Brain microvascular endothelial cell (primary cell): ENCODE measurements at regions not wholly inside any gene's neighbourhood (a gene's known extent, or its start where the extent isn't known, plus 50 kb on each side); places are given as distances from the start of the nearest gene placed in this dataset.

ENCODE experiments used
- DNase-seq: peaks from one replicate; pipeline ENCODE4 v3.0.0-alpha.2; 2020
- H3K27ac ChIP-seq: fragments of 250-450 bp; sonication (Bioruptor Pico); 2 replicates; pipeline ENCODE4 v1.5.1; 2020; ENCODE audit warnings: mild to moderate bottlenecking, moderate library complexity
- H3K27me3 ChIP-seq: fragments of 250-450 bp; sonication (Bioruptor Pico); replicated peaks from 2 replicates; pipeline ENCODE4 v1.5.1; 2020; ENCODE audit warnings: mild to moderate bottlenecking
- H3K36me3 ChIP-seq: fragments of 250-450 bp; sonication (Bioruptor Pico); replicated peaks from 2 replicates; pipeline ENCODE4 v1.5.1; 2020; ENCODE audit warnings: mild to moderate bottlenecking
- H3K4me3 ChIP-seq: 2 replicates; pipeline ENCODE4 v1.5.1; 2011; ENCODE audit warnings: low read depth, mild to moderate bottlenecking, control low read depth, low read length, moderate library complexity
- in situ Hi-C: cut with HindIII; loops from 2 replicates; pipeline ENCODE4 v1.10.0; 2017; ENCODE audit warnings: low sequenced_read_pairs, low pct_ligation_motif_present
- TF ChIP-seq, protein P1 (sequence below): IDR thresholded peaks from 2 replicates; pipeline ENCODE4 v1.5.1; 2011; ENCODE audit warnings: low read depth, mild to moderate bottlenecking, moderate library complexity, low read length, control low read depth, inconsistent platforms; ENCODE audit errors: missing control alignments

DNA sequence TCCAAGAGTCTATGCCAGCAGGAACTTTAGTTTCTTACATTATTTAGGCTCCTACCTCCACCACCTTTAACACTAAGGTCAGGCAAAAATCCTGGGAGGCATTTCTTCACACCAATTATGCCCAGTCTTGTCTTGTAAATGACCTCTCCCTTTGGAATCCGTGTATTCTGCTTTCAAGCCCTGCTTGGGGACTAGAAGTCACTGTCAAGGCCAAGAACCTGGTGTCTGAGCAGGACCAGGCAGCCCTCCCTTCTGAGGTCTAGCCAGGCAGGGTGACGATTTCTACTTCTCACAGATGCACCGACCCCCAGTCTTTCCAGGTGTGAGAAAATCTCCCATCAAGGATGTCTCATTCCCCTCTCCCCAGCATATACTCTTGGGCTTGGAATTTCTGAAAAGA, 82.7 kb upstream of the C1QTNF7 start:
- TF ChIP-seq, protein P1, sequence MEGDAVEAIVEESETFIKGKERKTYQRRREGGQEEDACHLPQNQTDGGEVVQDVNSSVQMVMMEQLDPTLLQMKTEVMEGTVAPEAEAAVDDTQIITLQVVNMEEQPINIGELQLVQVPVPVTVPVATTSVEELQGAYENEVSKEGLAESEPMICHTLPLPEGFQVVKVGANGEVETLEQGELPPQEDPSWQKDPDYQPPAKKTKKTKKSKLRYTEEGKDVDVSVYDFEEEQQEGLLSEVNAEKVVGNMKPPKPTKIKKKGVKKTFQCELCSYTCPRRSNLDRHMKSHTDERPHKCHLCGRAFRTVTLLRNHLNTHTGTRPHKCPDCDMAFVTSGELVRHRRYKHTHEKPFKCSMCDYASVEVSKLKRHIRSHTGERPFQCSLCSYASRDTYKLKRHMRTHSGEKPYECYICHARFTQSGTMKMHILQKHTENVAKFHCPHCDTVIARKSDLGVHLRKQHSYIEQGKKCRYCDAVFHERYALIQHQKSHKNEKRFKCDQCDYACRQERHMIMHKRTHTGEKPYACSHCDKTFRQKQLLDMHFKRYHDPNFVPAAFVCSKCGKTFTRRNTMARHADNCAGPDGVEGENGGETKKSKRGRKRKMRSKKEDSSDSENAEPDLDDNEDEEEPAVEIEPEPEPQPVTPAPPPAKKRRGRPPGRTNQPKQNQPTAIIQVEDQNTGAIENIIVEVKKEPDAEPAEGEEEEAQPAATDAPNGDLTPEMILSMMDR = no peak
- Histone ChIP-seq H3K27ac (no peak overlapping the region), H3K27me3 (no peaks in the 10 kb centered on the region), H3K36me3 (no peaks in the 10 kb centered on the region), H3K4me3 (no peak overlapping the region)
- DNase-seq = no peak
- in situ Hi-C loops = no loop called here

DNA sequence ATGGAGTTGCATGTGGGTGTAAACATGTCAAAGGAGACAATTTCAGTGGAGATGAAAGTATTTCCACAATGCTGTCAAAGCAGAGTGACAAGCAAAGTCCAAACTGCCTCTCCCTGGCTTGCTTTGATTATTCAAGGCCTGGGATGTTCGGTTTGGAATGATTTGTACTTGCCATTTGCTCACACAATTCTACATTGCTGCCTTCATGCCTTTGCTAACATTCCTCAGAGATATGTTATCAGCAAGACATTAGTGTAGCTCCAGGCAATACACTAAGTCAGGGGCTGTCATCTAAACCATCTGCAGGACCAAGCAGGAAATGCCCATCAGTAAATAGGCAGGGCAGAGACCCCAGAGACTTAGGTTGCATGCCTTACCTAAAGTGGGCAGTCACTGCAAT, 79.6 kb upstream of the C1QTNF7 start:
- DNase-seq = no peak
- H3K4me3 ChIP-seq = no peak overlapping the region
- no peak overlapping the region for H3K27ac ChIP-seq
- TF ChIP-seq, protein P1 = no peak
- in situ Hi-C loops = no loop called here
- no peaks in the 10 kb centered on the region for H3K36me3 ChIP-seq
- no peaks in the 10 kb centered on the region for H3K27me3 ChIP-seq

DNA sequence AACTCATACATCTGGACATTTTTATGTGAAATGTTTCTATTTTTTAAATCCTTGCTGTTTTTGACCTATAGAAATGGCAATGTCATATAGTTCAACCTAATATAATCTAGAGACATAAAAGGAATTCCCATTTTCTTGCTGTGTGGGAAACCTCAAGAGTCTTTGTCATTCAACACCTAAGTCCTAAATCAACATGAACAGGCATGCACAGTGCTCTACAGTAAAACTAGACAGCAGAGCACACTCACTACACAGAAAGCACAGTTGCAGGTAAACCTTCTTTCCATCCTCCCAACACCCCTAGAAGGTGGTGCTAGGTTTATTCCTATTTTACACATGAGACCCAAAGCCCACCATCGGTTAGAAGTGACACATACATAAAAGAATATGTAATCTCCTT, 79.1 kb upstream of the C1QTNF7 start:
- Histone ChIP-seq H3K27me3 (no peaks in the 10 kb centered on the region), H3K27ac (no peak overlapping the region), H3K4me3 (no peak overlapping the region), H3K36me3 (no peaks in the 10 kb centered on the region)
- TF ChIP-seq, protein P1 = no peak
- no peak for DNase-seq
- in situ Hi-C loops = no loop called here

GRCh38 chr4:15349531-15349935, 78.3 kb upstream of the C1QTNF7 start:
- Histone ChIP-seq H3K36me3 (no peaks in the 10 kb centered on the region), H3K4me3 (no peak overlapping the region), H3K27ac (no peak overlapping the region), H3K27me3 (no peaks in the 10 kb centered on the region)
- DNase-seq = no peak
- in situ Hi-C loops = no loop called here
- TF ChIP-seq, protein P1 = no peak

- Histone ChIP-seq H3K27me3 (no peaks in the 10 kb centered on the region), H3K27ac (no peak overlapping the region), H3K36me3 (no peaks in the 10 kb centered on the region), H3K4me3 (no peak overlapping the region)
- no peak for DNase-seq
- in situ Hi-C loops = no loop called here
- TF ChIP-seq, protein P1 = no peak
Measured at GRCh38 chr4:15349965-15350364, 77.9 kb upstream of the C1QTNF7 start.

- TF ChIP-seq, protein P1 = no peak
- Histone ChIP-seq H3K36me3 (no peaks in the 10 kb centered on the region), H3K4me3 (no peak overlapping the region), H3K27me3 (no peaks in the 10 kb centered on the region), H3K27ac (no peak overlapping the region)
- in situ Hi-C loops = no loop called here
- no peak for DNase-seq
Measured at GRCh38 chr4:15352524-15352923, 75.3 kb upstream of the C1QTNF7 start.
